Astrocyte of the cerebellum (primary cell): ENCODE measurements at regions not wholly inside any gene's neighbourhood (a gene's known extent, or its start where the extent isn't known, plus 50 kb on each side); places are given as distances from the start of the nearest gene placed in this dataset.

ENCODE experiments used
- DNase-seq: peaks from one replicate; pipeline ENCODE4 v3.0.0-alpha.2; 2011; ENCODE audit warnings: low read depth
- H3K4me3 ChIP-seq: 2 replicates; pipeline ENCODE4 v1.5.1; 2011; ENCODE audit warnings: mild to moderate bottlenecking, low read depth, low read length, moderate library complexity
- CTCF ChIP-seq: IDR thresholded peaks from 2 replicates; pipeline ENCODE4 v1.5.1; 2012; ENCODE audit warnings: low read length, low read depth, moderate library complexity, mild to moderate bottlenecking; ENCODE audit errors: missing control alignments
- in situ Hi-C: cut with HindIII; loops from 2 replicates; pipeline ENCODE4 v1.10.0; 2017; ENCODE audit warnings: low sequenced_read_pairs

GRCh38 chr2:52074130-52074719, 1042.3 kb upstream of the NRXN1 start:
- DNase-seq, result no peak
- in situ Hi-C loops, result no loop called here
- no peak for TF ChIP-seq CTCF
- H3K4me3 ChIP-seq, result no peak overlapping the region

- TF ChIP-seq CTCF, result no peak
- DNase-seq, result no peak
- in situ Hi-C loops, result no loop called here
- H3K4me3 ChIP-seq, result no peak overlapping the region
Measured at GRCh38 chr2:52072949-52073348, 1041.0 kb upstream of the NRXN1 start.

GRCh38 chr2:52070665-52071064, 1038.7 kb upstream of the NRXN1 start:
- in situ Hi-C loops, result no loop called here
- no peak for DNase-seq
- TF ChIP-seq CTCF, result no peak
- no peak overlapping the region for H3K4me3 ChIP-seq

- no peak overlapping the region for H3K4me3 ChIP-seq
- no peak for TF ChIP-seq CTCF
- in situ Hi-C loops, result no loop called here
- DNase-seq, result no peak
Measured at GRCh38 chr2:52064234-52064633, 1032.3 kb upstream of the NRXN1 start.

- in situ Hi-C loops, result no loop called here
- DNase-seq, result no peak
Measured at GRCh38 chr2:52054824-52055223, 1022.9 kb upstream of the NRXN1 start.

GRCh38 chr2:52036853-52037252, 1004.9 kb upstream of the NRXN1 start:
- H3K4me3 ChIP-seq, result no peak overlapping the region
- TF ChIP-seq CTCF, result no peak
- DNase-seq, result no peak
- in situ Hi-C loops, result no loop called here

More at GRCh38 chr2:52054824-52055223, 1022.9 kb upstream of the NRXN1 start:
- H3K4me3 ChIP-seq, result no peak overlapping the region
- TF ChIP-seq CTCF, result no peak
